ENCODE measurements at regions not wholly inside any gene's neighbourhood (a gene's known extent, or its start where the extent isn't known, plus 50 kb on each side); places are given as distances from the start of the nearest gene placed in this dataset.

- no peak for DNase-seq
- H3K4me1 ChIP-seq, result no peaks in the 10 kb centered on the region
Measured at GRCh38 chr10:117462816-117463544, 79.6 kb upstream of the EMX2 start.

GRCh38 chr10:117462424-117462792 is 80.1 kb upstream of the EMX2 start:
- no peak for DNase-seq
- no peak overlapping the region for H3K27ac ChIP-seq

More at GRCh38 chr10:117462816-117463544, 79.6 kb upstream of the EMX2 start:
- no peak for TF ChIP-seq CTCF (IDR thresholded peaks at IDR 0.05)
- Histone ChIP-seq H3K27me3 (no peaks in the 10 kb centered on the region), H3K27ac (no peak overlapping the region), H3K9me3 (peaks cover 9% of the 10 kb centered on the region), H3K36me3 (no peaks in the 10 kb centered on the region), H3K4me3 (no peak overlapping the region)
- ATAC-seq, result no peak
- intact Hi-C loops (cut with DNase I), result loop anchor here (10.0 kb wide), 1 partner anchor 238 kb away; no protein-coding TSS in a partner anchor

GRCh38 chr10:117461766-117462423 is 80.7 kb upstream of the EMX2 start:
- no peak overlapping the region for H3K4me3 ChIP-seq
- intact Hi-C loops (cut with DNase I), result loop anchor here (10.0 kb wide), 1 partner anchor 237 kb away; no protein-coding TSS in a partner anchor
- no peaks in the 10 kb centered on the region for H3K36me3 ChIP-seq
- no peaks in the 10 kb centered on the region for H3K4me1 ChIP-seq
- H3K9me3 ChIP-seq, result peaks cover 9% of the 10 kb centered on the region
- ATAC-seq, result no peak
- no peaks in the 10 kb centered on the region for H3K27me3 ChIP-seq
- TF ChIP-seq CTCF (IDR thresholded peaks at IDR 0.05), result no peak
- DNase-seq, result no peak
- no peak overlapping the region for H3K27ac ChIP-seq

More at GRCh38 chr10:117462424-117462792, 80.1 kb upstream of the EMX2 start:
- peaks cover 9% of the 10 kb centered on the region for H3K9me3 ChIP-seq
- intact Hi-C loops (cut with DNase I), result loop anchor here (10.0 kb wide), 1 partner anchor 238 kb away; no protein-coding TSS in a partner anchor
- no peaks in the 10 kb centered on the region for H3K4me1 ChIP-seq
- TF ChIP-seq CTCF (IDR thresholded peaks at IDR 0.05), result no peak
- H3K27me3 ChIP-seq, result no peaks in the 10 kb centered on the region
- H3K4me3 ChIP-seq, result no peak overlapping the region
- no peaks in the 10 kb centered on the region for H3K36me3 ChIP-seq
- no peak for ATAC-seq

- Histone ChIP-seq H3K4me1 (no peaks in the 10 kb centered on the region), H3K27ac (no peak overlapping the region), H3K36me3 (no peaks in the 10 kb centered on the region), H3K9me3 (peaks cover 9% of the 10 kb centered on the region), H3K4me3 (no peak overlapping the region), H3K27me3 (no peaks in the 10 kb centered on the region)
- TF ChIP-seq CTCF (IDR thresholded peaks at IDR 0.05), result no peak
- ATAC-seq (no peak), DNase-seq (no peak)
- intact Hi-C loops (cut with DNase I), result loop anchor here (10.0 kb wide), 1 partner anchor 236 kb away; no protein-coding TSS in a partner anchor
Measured at GRCh38 chr10:117460846-117461765, 81.4 kb upstream of the EMX2 start.

- ATAC-seq (no peak), DNase-seq (no peak)
- TF ChIP-seq CTCF (IDR thresholded peaks at IDR 0.05), result no peak
- no peak overlapping the region for H3K4me3 ChIP-seq
- H3K4me1 ChIP-seq, result no peaks in the 10 kb centered on the region
- no peak overlapping the region for H3K27ac ChIP-seq
- intact Hi-C loops (cut with DNase I), result no loop called here
- peaks cover 9% of the 10 kb centered on the region for H3K9me3 ChIP-seq
- no peaks in the 10 kb centered on the region for H3K36me3 ChIP-seq
- no peaks in the 10 kb centered on the region for H3K27me3 ChIP-seq
Measured at GRCh38 chr10:117458571-117458970, 83.3 kb upstream of the PDZD8 start.
